H9 (cell line): ENCODE measurements at regions not wholly inside any gene's neighbourhood (a gene's known extent, or its start where the extent isn't known, plus 50 kb on each side); places are given as distances from the start of the nearest gene placed in this dataset.

Experiments used
- DNase-seq: peaks from one replicate; pipeline ENCODE4 v3.0.0-alpha.2; 2017
- H2AFZ ChIP-seq: one replicate; pipeline ENCODE4 v1.6.1; 2013; ENCODE audit warnings: mild to moderate bottlenecking, low read length, control low read depth, moderate library complexity
- H2AK5ac ChIP-seq: 2 replicates; pipeline ENCODE4 v1.6.1; 2013; ENCODE audit warnings: low read length, control low read depth, mixed read lengths; ENCODE audit not compliant: insufficient read length
- H2BK120ac ChIP-seq: one replicate; pipeline ENCODE4 v1.6.1; 2013; ENCODE audit warnings: low read depth, mild to moderate bottlenecking, low read length, control low read depth, inconsistent platforms; ENCODE audit not compliant: poor library complexity, severe bottlenecking
- H2BK12ac ChIP-seq: 2 replicates; pipeline ENCODE4 v1.6.1; 2013; ENCODE audit warnings: low read length, control low read depth, mixed read lengths, low read depth; ENCODE audit not compliant: insufficient read length
- H2BK15ac ChIP-seq: 2 replicates; pipeline ENCODE4 v1.6.1; 2013; ENCODE audit warnings: low read depth, low read length, control low read depth
- H2BK20ac ChIP-seq: one replicate; pipeline ENCODE4 v1.6.1; 2013; ENCODE audit warnings: low read depth, mild to moderate bottlenecking, low read length, control low read depth, inconsistent platforms; ENCODE audit not compliant: poor library complexity, severe bottlenecking
- H2BK5ac ChIP-seq: 2 replicates; pipeline ENCODE4 v1.6.1; 2013; ENCODE audit warnings: low read length, control low read depth, mixed read lengths; ENCODE audit not compliant: insufficient read length
- H3K14ac ChIP-seq: 2 replicates; pipeline ENCODE4 v1.6.1; 2013; ENCODE audit warnings: low read length, control low read depth; ENCODE audit not compliant: insufficient read depth
- H3K18ac ChIP-seq: 2 replicates; pipeline ENCODE4 v1.6.1; 2013; ENCODE audit warnings: low read depth, mild to moderate bottlenecking, mixed read lengths, low read length, control low read depth; ENCODE audit not compliant: insufficient read length
- H3K23ac ChIP-seq: 2 replicates; pipeline ENCODE4 v1.6.1; 2013; ENCODE audit warnings: low read length, control low read depth, mixed read lengths, low read depth; ENCODE audit not compliant: insufficient read length
- H3K23me2 ChIP-seq: 2 replicates; pipeline ENCODE4 v1.6.1; 2013; ENCODE audit warnings: low read depth, mild to moderate bottlenecking, mixed read lengths, low read length, control low read depth; ENCODE audit not compliant: insufficient read length, poor library complexity, severe bottlenecking
- H3K27ac ChIP-seq: 2 replicates; pipeline ENCODE4 v1.5.1; 2013; ENCODE audit warnings: low read length, control low read depth, mixed read lengths, low read depth; ENCODE audit not compliant: insufficient read length
- H3K27me3 ChIP-seq: 2 replicates; pipeline ENCODE4 v1.6.1; 2013; ENCODE audit warnings: low read length, control low read depth, inconsistent platforms; ENCODE audit not compliant: insufficient read depth
- H3K4ac ChIP-seq: 2 replicates; pipeline ENCODE4 v1.6.1; 2013; ENCODE audit warnings: low read depth, mild to moderate bottlenecking, control low read depth, inconsistent platforms, low read length, moderate library complexity
- H3K4me1 ChIP-seq: 2 replicates; pipeline ENCODE4 v1.6.1; 2013; ENCODE audit warnings: low read length, control low read depth, inconsistent platforms; ENCODE audit not compliant: insufficient read depth
- H3K4me2 ChIP-seq: 2 replicates; pipeline ENCODE4 v1.6.1; 2013; ENCODE audit warnings: low read length, control low read depth, mixed read lengths; ENCODE audit not compliant: insufficient read length, insufficient read depth
- H3K56ac ChIP-seq: 2 replicates; pipeline ENCODE4 v1.6.1; 2013; ENCODE audit warnings: low read depth, mild to moderate bottlenecking, mixed read lengths, low read length, control low read depth; ENCODE audit not compliant: insufficient read length
- H3K79me1 ChIP-seq: 2 replicates; pipeline ENCODE4 v1.6.1; 2013; ENCODE audit warnings: low read depth, mild to moderate bottlenecking, moderate library complexity, low read length, control low read depth, inconsistent platforms; ENCODE audit not compliant: insufficient read depth, poor library complexity, severe bottlenecking
- H3K79me2 ChIP-seq: 2 replicates; pipeline ENCODE4 v1.6.1; 2013; ENCODE audit warnings: low read length, control low read depth, inconsistent platforms; ENCODE audit not compliant: insufficient read depth
- H3K9ac ChIP-seq: 2 replicates; pipeline ENCODE4 v1.6.1; 2013; ENCODE audit warnings: low read length, control low read depth, mixed read lengths; ENCODE audit not compliant: insufficient read length; ENCODE audit errors: extremely low read depth
- H3K9me3 ChIP-seq: one replicate; pipeline ENCODE4 v1.6.1; 2013; ENCODE audit warnings: low read depth, low read length, inconsistent platforms; ENCODE audit not compliant: control insufficient read depth
- H3T11ph ChIP-seq: one replicate; pipeline ENCODE4 v1.6.1; 2013; ENCODE audit warnings: mild to moderate bottlenecking, low read length, control low read depth, inconsistent platforms
- H4K20me1 ChIP-seq: one replicate; pipeline ENCODE4 v1.6.1; 2013; ENCODE audit not compliant: control insufficient read depth, insufficient read length, insufficient read depth
- H4K5ac ChIP-seq: 2 replicates; pipeline ENCODE4 v1.6.1; 2013; ENCODE audit warnings: low read depth, mild to moderate bottlenecking, mixed read lengths, low read length, control low read depth; ENCODE audit not compliant: insufficient read length
- H4K8ac ChIP-seq: replicated peaks from 2 replicates; pipeline ENCODE4 v1.6.1; 2013; ENCODE audit warnings: low read length, control low read depth, mixed read lengths, low read depth; ENCODE audit not compliant: insufficient read length
- H4K91ac ChIP-seq: 2 replicates; pipeline ENCODE4 v1.6.1; 2013; ENCODE audit warnings: low read depth, mild to moderate bottlenecking, moderate library complexity, mixed read lengths, low read length, control low read depth; ENCODE audit not compliant: insufficient read length
- H3K27ac Mint-ChIP-seq, 3 experiments: 2 replicates in 2 of 3; 3 replicates in 1 of 3; pipeline ENCODE4 v1.8.0; 2020 to 2021; ENCODE audit warnings: mixed read lengths in 3 of 3, mild to moderate bottlenecking in 1 of 3, moderate library complexity in 1 of 3
- H3K27me3 Mint-ChIP-seq: 2 replicates; pipeline ENCODE4 v1.8.0; 2021; ENCODE audit warnings: low read depth, mild to moderate bottlenecking, moderate library complexity, mixed read lengths
- H3K36me3 Mint-ChIP-seq, 3 experiments: 2 replicates in 2 of 3; 3 replicates in 1 of 3; pipeline ENCODE4 v1.8.0; 2020 to 2021; ENCODE audit warnings: low read depth in 3 of 3, mixed read lengths in 3 of 3; ENCODE audit not compliant: insufficient read depth in 1 of 3
- H3K4me1 Mint-ChIP-seq, 2 experiments: 2 replicates each; pipeline ENCODE4 v1.8.0; 2020; ENCODE audit warnings: mixed read lengths in 2 of 2
- H3K4me3 Mint-ChIP-seq, 2 experiments: 2 replicates in 1 of 2; 3 replicates in 1 of 2; pipeline ENCODE4 v1.8.0; 2020 to 2021; ENCODE audit warnings: mild to moderate bottlenecking in 2 of 2, mixed read lengths in 2 of 2, moderate library complexity in 1 of 2
- H3K9me3 Mint-ChIP-seq, 2 experiments: 2 replicates in 1 of 2; 3 replicates in 1 of 2; pipeline ENCODE4 v1.8.0; 2020; ENCODE audit warnings: mild to moderate bottlenecking in 2 of 2, mixed read lengths in 2 of 2, moderate library complexity in 1 of 2
- WGBS: extraction: QIAGEN DNeasy Blood & Tissue Kit; methylation state at CpG from one replicate; pipeline ENCODE4 v1.1.7; 2013; ENCODE audit warnings: missing lambda C conversion rate, low lambda C conversion rate, mixed read lengths; ENCODE audit not compliant: insufficient read length; ENCODE audit errors: extremely low coverage; 5-methylcytosine and 5-hydroxymethylcytosine counted together
- TF ChIP-seq, protein P1 (sequence below): fragments of 200-600 bp; sonication (generic); conservative IDR thresholded peaks from 3 replicates; pipeline ENCODE4 v1.8.0; 2021; ENCODE audit warnings: antibody characterized with exemption, mild to moderate bottlenecking

DNA sequence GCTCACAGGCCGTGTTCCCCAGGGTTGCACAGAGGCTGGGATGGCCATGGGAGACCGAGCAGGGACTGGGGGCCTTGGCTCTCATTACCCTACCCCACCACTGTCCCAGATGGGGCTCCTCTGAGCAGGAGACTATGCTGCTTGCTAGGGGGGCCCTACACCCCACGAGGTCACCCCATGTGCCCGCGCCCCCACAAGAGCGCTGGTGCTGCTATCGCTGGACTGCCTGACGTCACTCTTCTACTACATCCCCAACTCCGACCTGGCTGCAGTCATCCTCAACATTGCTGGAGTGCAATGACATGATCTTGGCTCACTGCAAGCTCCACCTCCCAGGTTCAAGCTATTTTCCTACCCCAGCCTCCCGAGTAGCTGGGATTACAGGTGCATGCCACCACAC, 307.7 kb downstream of the ARRDC4 start:
- Histone ChIP-seq H3K4me2 (no peak overlapping the region), H3K4me1 (no peaks in the 10 kb centered on the region), H3K27me3 (no peaks in the 10 kb centered on the region), H3K4ac (no peak overlapping the region), H2AK5ac (no peak overlapping the region), H3T11ph (no peak overlapping the region), H2AFZ (no peak overlapping the region), H2BK20ac (no peak overlapping the region), H2BK12ac (no peak overlapping the region), H3K14ac (no peak overlapping the region), H3K56ac (no peak overlapping the region), H3K79me2 (no peaks in the 10 kb centered on the region), H4K5ac (no peak overlapping the region), H3K9ac (no peak overlapping the region), H3K27ac (no peak overlapping the region), H2BK120ac (no peak overlapping the region), H3K18ac (no peak overlapping the region), H2BK5ac (no peak overlapping the region), H3K79me1 (no peaks in the 10 kb centered on the region), H4K8ac (no peak overlapping the region), H3K9me3 (no peaks in the 10 kb centered on the region), H4K20me1 (no peaks in the 10 kb centered on the region), H3K23me2 (no peaks in the 10 kb centered on the region), H3K23ac (no peak overlapping the region), H2BK15ac (no peak overlapping the region), H4K91ac (no peak overlapping the region)
- H3K9me3 Mint-ChIP-seq, result peaks cover 7 to 18% of the 10 kb centered on the region in 2 experiments; a peak in 4 of 5 replicates
- peaks cover 3% of the 10 kb centered on the region; the same call in 1 of the 2 replicates for H3K27me3 Mint-ChIP-seq
- peaks cover 0 to 5% (median 2%) of the 10 kb centered on the region in 3 experiments; a peak in 3 of 7 replicates for H3K36me3 Mint-ChIP-seq
- TF ChIP-seq, protein P1, sequence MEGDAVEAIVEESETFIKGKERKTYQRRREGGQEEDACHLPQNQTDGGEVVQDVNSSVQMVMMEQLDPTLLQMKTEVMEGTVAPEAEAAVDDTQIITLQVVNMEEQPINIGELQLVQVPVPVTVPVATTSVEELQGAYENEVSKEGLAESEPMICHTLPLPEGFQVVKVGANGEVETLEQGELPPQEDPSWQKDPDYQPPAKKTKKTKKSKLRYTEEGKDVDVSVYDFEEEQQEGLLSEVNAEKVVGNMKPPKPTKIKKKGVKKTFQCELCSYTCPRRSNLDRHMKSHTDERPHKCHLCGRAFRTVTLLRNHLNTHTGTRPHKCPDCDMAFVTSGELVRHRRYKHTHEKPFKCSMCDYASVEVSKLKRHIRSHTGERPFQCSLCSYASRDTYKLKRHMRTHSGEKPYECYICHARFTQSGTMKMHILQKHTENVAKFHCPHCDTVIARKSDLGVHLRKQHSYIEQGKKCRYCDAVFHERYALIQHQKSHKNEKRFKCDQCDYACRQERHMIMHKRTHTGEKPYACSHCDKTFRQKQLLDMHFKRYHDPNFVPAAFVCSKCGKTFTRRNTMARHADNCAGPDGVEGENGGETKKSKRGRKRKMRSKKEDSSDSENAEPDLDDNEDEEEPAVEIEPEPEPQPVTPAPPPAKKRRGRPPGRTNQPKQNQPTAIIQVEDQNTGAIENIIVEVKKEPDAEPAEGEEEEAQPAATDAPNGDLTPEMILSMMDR, result no peak
- no peak overlapping the region for H3K27ac Mint-ChIP-seq
- no peaks in the 10 kb centered on the region for H3K4me1 Mint-ChIP-seq
- no peak overlapping the region for H3K4me3 Mint-ChIP-seq
- no peak for DNase-seq
- no CpG with 5 or more reads among the region's 10 CpGs for WGBS
